Mesothelial cell of epicardium (in vitro differentiated cells): ENCODE measurements at regions not wholly inside any gene's neighbourhood (a gene's known extent, or its start where the extent isn't known, plus 50 kb on each side); places are given as distances from the start of the nearest gene placed in this dataset.

Experiments
- DNase-seq, 2 experiments: peaks; one replicate each; pipeline ENCODE4 v3.0.0; 2021; ENCODE audit warnings: low spot score in 2 of 2; ENCODE audit not compliant: unreplicated experiment in 2 of 2
- H3K27ac Mint-ChIP-seq: 2 replicates; pipeline ENCODE4 v1.8.0; 2021; ENCODE audit warnings: mixed read lengths
- H3K27me3 Mint-ChIP-seq: 2 replicates; pipeline ENCODE4 v1.8.0; 2021; ENCODE audit warnings: low read depth, mixed read lengths
- H3K36me3 Mint-ChIP-seq: 2 replicates; pipeline ENCODE4 v1.8.0; 2021; ENCODE audit warnings: mixed read lengths
- H3K4me1 Mint-ChIP-seq: 2 replicates; pipeline ENCODE4 v1.8.0; 2021; ENCODE audit warnings: mixed read lengths
- H3K4me3 Mint-ChIP-seq: 2 replicates; pipeline ENCODE4 v1.8.0; 2021; ENCODE audit warnings: mild to moderate bottlenecking, moderate library complexity, mixed read lengths
- H3K9me3 Mint-ChIP-seq: 2 replicates; pipeline ENCODE4 v1.8.0; 2021; ENCODE audit warnings: mixed read lengths
- CTCF ChIP-seq: fragments of 200-600 bp; sonication (generic); IDR thresholded peaks from one replicate; pipeline ENCODE4 v1.5.0; 2021; ENCODE audit warnings: antibody characterized with exemption; ENCODE audit not compliant: unreplicated experiment

- no peaks in the 10 kb centered on the region for H3K4me1 Mint-ChIP-seq
- no peaks in the 10 kb centered on the region for H3K9me3 Mint-ChIP-seq
- no peak overlapping the region for H3K4me3 Mint-ChIP-seq
- H3K36me3 Mint-ChIP-seq, result no peaks in the 10 kb centered on the region
- peaks cover 2% of the 10 kb centered on the region for H3K27me3 Mint-ChIP-seq
- no peak overlapping the region for H3K27ac Mint-ChIP-seq
- no peak for TF ChIP-seq CTCF
- DNase-seq, result peak in 1 of 2 experiments; percentile 35
These were observed 289.8 kb upstream of the RTL1 start for GRCh38 chr14:101193106-101193844.

- DNase-seq, result no peak
- H3K4me3 Mint-ChIP-seq, result no peak overlapping the region
- H3K36me3 Mint-ChIP-seq, result no peaks in the 10 kb centered on the region
- H3K27me3 Mint-ChIP-seq, result peaks cover 2% of the 10 kb centered on the region
- H3K4me1 Mint-ChIP-seq, result no peaks in the 10 kb centered on the region
- no peak overlapping the region for H3K27ac Mint-ChIP-seq
- TF ChIP-seq CTCF, result no peak
- no peaks in the 10 kb centered on the region for H3K9me3 Mint-ChIP-seq
These were observed 290.4 kb upstream of the RTL1 start for GRCh38 chr14:101193845-101194372.

- Mint-ChIP-seq H3K4me1 (no peaks in the 10 kb centered on the region), H3K9me3 (no peaks in the 10 kb centered on the region), H3K27ac (no peak overlapping the region), H3K4me3 (no peak overlapping the region), H3K27me3 (peaks cover under 1% of the 10 kb centered on the region), H3K36me3 (no peaks in the 10 kb centered on the region)
- no peak for TF ChIP-seq CTCF
- DNase-seq, result peak in 1 of 2 experiments; percentile 34
These were observed 291.1 kb upstream of the RTL1 start for GRCh38 chr14:101194373-101195308.

GRCh38 chr14:101195309-101195901 is 291.9 kb upstream of the RTL1 start:
- no peaks in the 10 kb centered on the region for H3K4me1 Mint-ChIP-seq
- H3K9me3 Mint-ChIP-seq, result no peaks in the 10 kb centered on the region
- no peaks in the 10 kb centered on the region for H3K36me3 Mint-ChIP-seq
- DNase-seq, result no peak
- H3K27ac Mint-ChIP-seq, result no peak overlapping the region
- H3K4me3 Mint-ChIP-seq, result no peak overlapping the region
- H3K27me3 Mint-ChIP-seq, result no peaks in the 10 kb centered on the region
- no peak for TF ChIP-seq CTCF

GRCh38 chr14:101196051-101196712 is 292.7 kb upstream of the RTL1 start:
- peak in 1 of 2 experiments; percentile 10 for DNase-seq
- Mint-ChIP-seq H3K9me3 (no peaks in the 10 kb centered on the region), H3K27ac (no peak overlapping the region), H3K36me3 (no peaks in the 10 kb centered on the region), H3K4me1 (no peaks in the 10 kb centered on the region), H3K4me3 (no peak overlapping the region), H3K27me3 (no peaks in the 10 kb centered on the region)
- no peak for TF ChIP-seq CTCF
